Activated CD8-positive, alpha-beta memory T cell treated with anti-CD3 and anti-CD28 coated beads for 36 hours (primary cell): ENCODE measurements at regions not wholly inside any gene's neighbourhood (a gene's known extent, or its start where the extent isn't known, plus 50 kb on each side); places are given as distances from the start of the nearest gene placed in this dataset.
"Not testable (repeated sequence)": the region's sequence is repeated elsewhere in the genome, so short reads cannot be mapped to it uniquely, and the experiment has no call there.

ENCODE experiments used
- CTCF ChIA-PET: fragments of 350-600 bp; sonication (Branson Sonifier 250); formaldehyde crosslinking; loops from one replicate; lab custom pipeline; 2021; ENCODE audit warnings: antibody characterized with exemption; lab: Charles Lee
- POLR2A ChIA-PET: fragments of 350-600 bp; sonication (Branson Sonifier 250); formaldehyde crosslinking; loops from one replicate; lab custom pipeline; 2021; ENCODE audit warnings: antibody characterized with exemption; lab: Charles Lee

GRCh38 chr5:77874691-77875090, 98.6 kb upstream of the TBCA start:
- CTCF ChIA-PET = no interaction called here
- POLR2A ChIA-PET = no interaction called here

- ChIA-PET CTCF (no interaction called here), POLR2A (no interaction called here)
Observed at GRCh38 chr5:77873239-77873638, 97.1 kb upstream of the TBCA start.

- ChIA-PET POLR2A (no interaction called here), CTCF (no interaction called here)
Observed at GRCh38 chr5:77871946-77872345, 95.8 kb upstream of the TBCA start.

- CTCF ChIA-PET = interaction anchor here (0.7 kb wide), 1 partner anchor 1183 kb away, joined by 3 read pairs; no protein-coding TSS in a partner anchor
- POLR2A ChIA-PET = no interaction called here
Observed at GRCh38 chr5:77871016-77871415, 94.9 kb upstream of the TBCA start.

GRCh38 chr5:77869116-77869798, 93.1 kb upstream of the TBCA start:
- POLR2A ChIA-PET = no interaction called here

GRCh38 chr5:77867914-77868313, 91.8 kb upstream of the TBCA start:
- ChIA-PET CTCF (no interaction called here), POLR2A (no interaction called here)

More at GRCh38 chr5:77869116-77869798, 93.1 kb upstream of the TBCA start:
- CTCF ChIA-PET = no interaction called here

GRCh38 chr5:77867194-77867691, 91.1 kb upstream of the TBCA start:
- ChIA-PET POLR2A (no interaction called here), CTCF (no interaction called here)

GRCh38 chr5:77866198-77866597, 90.1 kb upstream of the TBCA start:
- ChIA-PET POLR2A (no interaction called here), CTCF (no interaction called here)

GRCh38 chr5:77864997-77865396, 88.9 kb upstream of the TBCA start:
- CTCF ChIA-PET = no interaction called here
- POLR2A ChIA-PET = no interaction called here

GRCh38 chr5:77863181-77863580, 87.0 kb upstream of the TBCA start:
- POLR2A ChIA-PET = no interaction called here

GRCh38 chr5:77861576-77861975, 85.4 kb upstream of the TBCA start:
- ChIA-PET POLR2A (no interaction called here), CTCF (no interaction called here)

More at GRCh38 chr5:77863181-77863580, 87.0 kb upstream of the TBCA start:
- CTCF ChIA-PET = interaction anchor here (0.6 kb wide), 1 partner anchor 232 kb away, joined by 3 read pairs; no protein-coding TSS in a partner anchor

GRCh38 chr5:77859306-77859705, 83.2 kb upstream of the TBCA start:
- POLR2A ChIA-PET = no interaction called here
- CTCF ChIA-PET = no interaction called here

- CTCF ChIA-PET, POLR2A ChIA-PET: not testable (repeated sequence)
Observed at GRCh38 chr5:77858678-77859077, 82.5 kb upstream of the TBCA start.

- ChIA-PET POLR2A (no interaction called here), CTCF (no interaction called here)
Observed at GRCh38 chr5:77855369-77855768, 79.2 kb upstream of the TBCA start.

GRCh38 chr5:77853353-77853907, 77.3 kb upstream of the TBCA start:
- POLR2A ChIA-PET = no interaction called here
- CTCF ChIA-PET = no interaction called here

GRCh38 chr5:77852514-77853352, 76.6 kb upstream of the TBCA start:
- ChIA-PET POLR2A (no interaction called here), CTCF (no interaction called here)

GRCh38 chr5:77852068-77852513, 76.0 kb upstream of the TBCA start:
- ChIA-PET CTCF (no interaction called here), POLR2A (no interaction called here)

- CTCF ChIA-PET = no interaction called here
- POLR2A ChIA-PET = no interaction called here
Observed at GRCh38 chr5:77851176-77852067, 75.3 kb upstream of the TBCA start.

- POLR2A ChIA-PET = no interaction called here
- CTCF ChIA-PET = no interaction called here
Observed at GRCh38 chr5:77850536-77851175, 74.5 kb upstream of the TBCA start.
